ENCODE measurements at regions not wholly inside any gene's neighbourhood (a gene's known extent, or its start where the extent isn't known, plus 50 kb on each side); places are given as distances from the start of the nearest gene placed in this dataset.

DNA sequence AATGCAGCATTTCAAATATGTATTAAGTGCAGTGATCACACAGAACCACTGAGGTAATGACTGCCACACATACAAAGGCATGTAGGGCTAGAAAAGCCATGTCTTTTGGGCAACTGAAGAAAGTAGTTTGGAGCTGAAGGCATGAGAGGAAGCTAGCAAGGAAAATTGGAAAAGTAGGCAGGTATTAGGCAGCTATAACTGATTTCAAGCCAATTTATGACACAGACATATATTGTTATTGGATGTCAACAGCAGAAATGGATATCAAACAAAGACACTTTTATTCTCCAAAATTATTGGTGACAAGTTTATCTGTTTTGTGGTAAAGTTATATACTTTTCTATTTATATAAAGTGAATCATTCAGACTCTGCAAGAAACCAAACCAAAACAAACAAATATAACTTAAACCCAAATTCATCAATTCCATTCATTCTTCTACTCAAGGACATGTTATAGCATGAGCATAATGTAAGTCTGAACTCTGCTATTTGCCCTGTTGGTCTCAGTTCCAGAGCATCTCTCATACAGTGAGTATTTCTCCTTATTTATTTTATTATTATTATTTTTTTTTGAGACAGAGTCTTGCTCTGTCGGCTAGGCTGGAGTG, 307.4 kb upstream of the COL8A1 start:
- no peak for DNase-seq (ENCODE audit: low read depth, low spot score)
- CTCF ChIA-PET, result no interaction called here
- Histone ChIP-seq H3K27ac (ENCODE audit: low read depth, low read length) (no peak overlapping the region), H3K27me3 (ENCODE audit: control insufficient read depth, insufficient read depth, low read length) (no peaks in the 10 kb centered on the region), H3K4me3 (ENCODE audit: low read depth, low read length) (no peak overlapping the region), H3K9me3 (ENCODE audit: control insufficient read depth, insufficient read depth, low read length) (no peaks in the 10 kb centered on the region)
- POLR2A ChIA-PET, result no interaction called here
- no peak for TF ChIP-seq CTCF (IDR thresholded peaks at IDR 0.05; ENCODE audit: low read depth, low read length)

- DNase-seq (ENCODE audit: low read depth, low spot score), result no peak
- ChIA-PET CTCF (no interaction called here), POLR2A (no interaction called here)
- Histone ChIP-seq H3K9me3 (ENCODE audit: control insufficient read depth, insufficient read depth, low read length) (no peaks in the 10 kb centered on the region), H3K27me3 (ENCODE audit: control insufficient read depth, insufficient read depth, low read length) (no peaks in the 10 kb centered on the region), H3K4me3 (ENCODE audit: low read depth, low read length) (no peak overlapping the region), H3K27ac (ENCODE audit: low read depth, low read length) (no peak overlapping the region)
- TF ChIP-seq CTCF (IDR thresholded peaks at IDR 0.05; ENCODE audit: low read depth, low read length), result no peak
Measured at GRCh38 chr3:99330281-99330680, 308.1 kb upstream of the COL8A1 start.

DNA sequence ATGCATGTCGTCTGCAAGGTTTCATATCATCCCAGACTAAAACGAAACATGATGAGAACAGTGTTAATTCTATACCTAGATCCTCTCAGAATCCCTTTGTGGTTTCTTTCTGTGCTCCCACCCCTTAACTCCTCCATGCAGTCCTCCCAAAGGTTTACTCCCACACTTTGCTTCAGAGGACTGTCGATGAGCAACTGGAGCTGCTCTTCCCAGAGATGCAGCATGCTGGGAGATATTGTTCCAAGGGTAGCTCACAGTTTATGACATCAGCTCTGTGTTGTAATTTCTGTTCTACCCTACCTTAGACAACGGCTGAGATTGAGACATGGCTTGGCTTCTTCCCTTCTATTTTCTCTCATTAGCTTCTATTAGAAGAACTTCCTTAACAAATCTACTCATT, 313.0 kb upstream of the COL8A1 start:
- DNase-seq (ENCODE audit: low read depth, low spot score), result no peak

GRCh38 chr3:99324636-99325203, 313.7 kb upstream of the COL8A1 start:
- ChIA-PET POLR2A (no interaction called here), CTCF (no interaction called here)
- Histone ChIP-seq H3K9me3 (ENCODE audit: control insufficient read depth, insufficient read depth, low read length) (no peaks in the 10 kb centered on the region), H3K4me3 (ENCODE audit: low read depth, low read length) (no peak overlapping the region), H3K27me3 (ENCODE audit: control insufficient read depth, insufficient read depth, low read length) (no peaks in the 10 kb centered on the region), H3K27ac (ENCODE audit: low read depth, low read length) (no peak overlapping the region)
- DNase-seq (ENCODE audit: low read depth, low spot score), result no peak
- no peak for TF ChIP-seq CTCF (IDR thresholded peaks at IDR 0.05; ENCODE audit: low read depth, low read length)

More for the DNA sequence above, 313.0 kb upstream of the COL8A1 start:
- Histone ChIP-seq H3K27ac (ENCODE audit: low read depth, low read length) (no peak overlapping the region), H3K9me3 (ENCODE audit: control insufficient read depth, insufficient read depth, low read length) (no peaks in the 10 kb centered on the region), H3K4me3 (ENCODE audit: low read depth, low read length) (no peak overlapping the region), H3K27me3 (ENCODE audit: control insufficient read depth, insufficient read depth, low read length) (no peaks in the 10 kb centered on the region)
- ChIA-PET POLR2A (no interaction called here), CTCF (no interaction called here)
- TF ChIP-seq CTCF (IDR thresholded peaks at IDR 0.05; ENCODE audit: low read depth, low read length), result no peak

DNA sequence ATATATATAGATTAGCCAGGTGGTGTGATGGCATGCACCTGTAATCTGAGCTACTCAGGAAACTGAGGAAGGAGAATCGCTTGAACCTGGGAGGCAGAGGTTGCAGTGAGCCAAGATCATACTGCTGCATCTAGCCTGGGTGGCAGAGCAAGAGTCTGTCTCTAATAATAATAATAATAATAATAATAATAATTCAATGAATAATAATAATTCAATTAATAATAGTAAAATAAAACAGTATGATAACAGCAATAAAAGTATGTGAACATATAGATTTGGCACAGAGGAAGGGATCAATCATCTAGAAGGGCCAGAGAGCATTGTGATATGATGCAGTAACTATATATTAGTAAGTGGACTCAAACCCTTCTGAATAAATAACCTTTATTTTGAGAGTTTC, 314.5 kb upstream of the COL8A1 start:
- no peak for DNase-seq (ENCODE audit: low read depth, low spot score)
- ChIA-PET CTCF (no interaction called here), POLR2A (no interaction called here)
- Histone ChIP-seq H3K27ac (ENCODE audit: low read depth, low read length) (no peak overlapping the region), H3K4me3 (ENCODE audit: low read depth, low read length) (no peak overlapping the region), H3K9me3 (ENCODE audit: control insufficient read depth, insufficient read depth, low read length) (no peaks in the 10 kb centered on the region), H3K27me3 (ENCODE audit: control insufficient read depth, insufficient read depth, low read length) (no peaks in the 10 kb centered on the region)
- TF ChIP-seq CTCF (IDR thresholded peaks at IDR 0.05; ENCODE audit: low read depth, low read length), result no peak

Data from AG04450 (cell line).